Kidney (tissue), 13 donors: ENCODE measurements at regions not wholly inside any gene's neighbourhood (a gene's known extent, or its start where the extent isn't known, plus 50 kb on each side); places are given as distances from the start of the nearest gene placed in this dataset.
A peak's percentile ranks its signal among the peaks of the same experiment; 100 is the strongest.

Experiments
- DNase-seq, 5 donors: peaks; one replicate each; pipeline ENCODE4 v3.0.0-alpha.2; 2013 to 2020
- FAIRE-seq: peaks from 2 replicates; lab custom pipeline; 2012; peaks lifted over from hg19 to GRCh38; lab: Jason Lieb, UNC
- H3K27ac ChIP-seq, 2 donors: one replicate each; pipeline ENCODE4 v1.7.0; 2013; ENCODE audit warnings: low read depth in 2 of 2, low read length in 2 of 2, inconsistent platforms in 1 of 2
- H3K27me3 ChIP-seq: one replicate; pipeline ENCODE4 v1.7.1; 2013; ENCODE audit warnings: low read length, inconsistent platforms; ENCODE audit not compliant: control insufficient read depth, insufficient read depth
- H3K36me3 ChIP-seq, 3 donors: one replicate each; pipeline versions ENCODE4 v1.7.0 to v1.7.1; 2013; ENCODE audit warnings: low read length in 3 of 3, control low read depth in 1 of 3, inconsistent platforms in 1 of 3; ENCODE audit not compliant: insufficient read depth in 3 of 3, control insufficient read depth in 2 of 3
- H3K4me1 ChIP-seq, 3 donors: one replicate each; pipeline versions ENCODE4 v1.7.0 to v1.7.1; 2013; ENCODE audit warnings: low read length in 3 of 3, inconsistent platforms in 1 of 3, low read depth in 1 of 3; ENCODE audit not compliant: control insufficient read depth in 2 of 3, insufficient read depth in 2 of 3
- H3K4me3 ChIP-seq, 3 donors: one replicate each; pipeline versions ENCODE4 v1.7.0 to v1.8.1; 2013; ENCODE audit warnings: low read length in 3 of 3, control low read depth in 1 of 3, inconsistent platforms in 1 of 3
- H3K9ac ChIP-seq, 3 donors: one replicate each; pipeline versions ENCODE4 v1.7.0 to v1.7.1; 2013; ENCODE audit warnings: low read length in 3 of 3, control low read depth in 1 of 3, inconsistent platforms in 1 of 3
- H3K9me3 ChIP-seq, 3 donors: one replicate each; pipeline versions ENCODE4 v1.7.0 to v1.7.1; 2013; ENCODE audit warnings: low read length in 3 of 3, control low read depth in 1 of 3, inconsistent platforms in 1 of 3; ENCODE audit not compliant: control insufficient read depth in 2 of 3, insufficient read depth in 1 of 3
- CTCF ChIP-seq: IDR thresholded peaks from 3 replicates; pipeline ENCODE4 v1.5.1; 2012; ENCODE audit warnings: mild to moderate bottlenecking, moderate library complexity, borderline replicate concordance; ENCODE audit not compliant: insufficient read depth; ENCODE audit errors: extremely low read depth
- intact Hi-C: fragments of 100-400 bp; cut with DNase I; formaldehyde crosslinking; loops from one replicate; pipeline ENCODE4 v1.11.1; 2022
- donor health status: control.
- donor health status: control.
- donor health status: control.
- donor health status: control.
- donor health status: control.
- donor health status: DM: yes; HTN: yes; CAD: no.
- donor health status: Normal renal cell carcinoma (clear cell type).

GRCh38 chr5:126351153-126351552, 72.1 kb upstream of the GRAMD2B start:
- H3K9me3 ChIP-seq = no peaks in the 10 kb centered on the region
- no peaks in the 10 kb centered on the region for H3K27me3 ChIP-seq
- DNase-seq (no peak), FAIRE-seq (no peak)
- no peak overlapping the region for H3K4me3 ChIP-seq
- no peak overlapping the region for H3K27ac ChIP-seq
- H3K9ac ChIP-seq = no peak overlapping the region
- intact Hi-C loops = loop anchor here (5.0 kb wide), 1 partner anchor 186 kb away; no protein-coding TSS in a partner anchor
- peaks cover 3 to 10% (median 4%) of the 10 kb centered on the region in 3 donors for H3K4me1 ChIP-seq
- TF ChIP-seq CTCF = no peak
- no peaks in the 10 kb centered on the region for H3K36me3 ChIP-seq

GRCh38 chr5:126354012-126354857, 69.0 kb upstream of the GRAMD2B start:
- Histone ChIP-seq H3K27me3 (no peaks in the 10 kb centered on the region), H3K36me3 (no peaks in the 10 kb centered on the region), H3K9ac (peak overlapping the region in 1 of 3 donors; percentile 14), H3K4me1 (peaks cover 3 to 10% (median 4%) of the 10 kb centered on the region in 3 donors), H3K27ac (peak overlapping the region; percentile 37 to 57), H3K4me3 (peak overlapping the region in 2 of 3 donors; percentile 42 to 59), H3K9me3 (no peaks in the 10 kb centered on the region)
- FAIRE-seq = peak; percentile 97
- intact Hi-C loops = loop anchor here (5.0 kb wide), 1 partner anchor 183 kb away; no protein-coding TSS in a partner anchor
- peak in 2 of 5 donors; percentile 84 to 91 for DNase-seq
- TF ChIP-seq CTCF = peak; percentile 55

- Histone ChIP-seq H3K36me3 (no peaks in the 10 kb centered on the region), H3K27me3 (no peaks in the 10 kb centered on the region), H3K4me3 (no peak overlapping the region), H3K9me3 (no peaks in the 10 kb centered on the region), H3K27ac (no peak overlapping the region), H3K9ac (no peak overlapping the region), H3K4me1 (peaks cover 3 to 10% (median 4%) of the 10 kb centered on the region in 3 donors)
- TF ChIP-seq CTCF = no peak
- DNase-seq (no peak), FAIRE-seq (no peak)
- intact Hi-C loops = loop anchor here (5.0 kb wide), 1 partner anchor 182 kb away; no protein-coding TSS in a partner anchor
Observed at GRCh38 chr5:126354858-126355731, 68.1 kb upstream of the GRAMD2B start.
